Gastrocnemius medialis (tissue), 4 donors: ENCODE measurements at regions not wholly inside any gene's neighbourhood (a gene's known extent, or its start where the extent isn't known, plus 50 kb on each side); places are given as distances from the start of the nearest gene placed in this dataset.

Experiments used
- ATAC-seq, 2 donors: fragments of 150-250 bp; one replicate each; pipeline ENCODE4 v1.9.1; 2016
- DNase-seq, 2 donors: peaks; one replicate each; pipeline ENCODE4 v3.0.0-alpha.2; 2019
- H3K27ac ChIP-seq, 4 donors: fragments of 200-600 bp; sonication (generic); 1 replicate in 1 of 4; 2 replicates in 3 of 4; pipeline ENCODE4 v1.5.1; 2016 to 2018; ENCODE audit warnings: mild to moderate bottlenecking in 2 of 4, moderate library complexity in 1 of 4
- H3K27me3 ChIP-seq, 3 donors: fragments of 200-600 bp; sonication (generic) in 2 of 3; 1 replicate in 1 of 3; 2 replicates in 2 of 3; pipeline versions ENCODE4 v1.5.1 to v1.6.0; 2016 to 2019; ENCODE audit warnings: mild to moderate bottlenecking in 1 of 3, moderate library complexity in 1 of 3
- H3K36me3 ChIP-seq, 2 donors: fragments of 200-600 bp; sonication (generic) in 1 of 2; one replicate each; pipeline ENCODE4 v1.5.1; 2017 to 2018
- H3K4me1 ChIP-seq, 2 donors: fragments of 200-600 bp; sonication (generic) in 1 of 2; one replicate each; pipeline ENCODE4 v1.5.1; 2016 to 2017; ENCODE audit warnings: mild to moderate bottlenecking in 2 of 2
- H3K4me3 ChIP-seq, 4 donors: fragments of 200-600 bp; sonication (generic) in 3 of 4; 1 replicate in 1 of 4; 2 replicates in 3 of 4; pipeline ENCODE4 v1.5.1; 2016 to 2019; ENCODE audit warnings: mild to moderate bottlenecking in 2 of 4
- H3K9me3 ChIP-seq, 3 donors: fragments of 200-600 bp; sonication (generic) in 2 of 3; 1 replicate in 1 of 3; 2 replicates in 2 of 3; pipeline ENCODE4 v1.5.1; 2016 to 2019
- POLR2A ChIP-seq, 2 donors: fragments of 450-650 bp; IDR thresholded peaks; one replicate each; pipeline ENCODE4 v1.6.1; 2017; ENCODE audit warnings: antibody characterized with exemption in 2 of 2, mild to moderate bottlenecking in 2 of 2, moderate library complexity in 2 of 2
- in situ Hi-C, 4 donors: fragments of 200-750 bp; cut with MboI; loops; one replicate each; pipeline versions ENCODE4 v1.15.0 to v1.8.0; 2017; ENCODE audit warnings: low sequenced_read_pairs in 4 of 4
- intact Hi-C: fragments of 100-400 bp; cut with DNase I; formaldehyde crosslinking; loops from one replicate; pipeline ENCODE4 v1.15.1; 2023; ENCODE audit warnings: low total_unique reads
- TF ChIP-seq, protein P1 (sequence below), 5 experiments: fragments of 450-650 bp in 3 of 5; fragments of 200-600 bp in 2 of 5; sonication (generic) in 2 of 5; IDR thresholded peaks in 4 of 5; conservative IDR thresholded peaks in 1 of 5; 1 replicate in 4 of 5; 2 replicates in 1 of 5; pipeline ENCODE4 v1.5.1; 2016 to 2019; ENCODE audit warnings: antibody characterized with exemption in 5 of 5, mild to moderate bottlenecking in 3 of 5, moderate library complexity in 3 of 5

- DNase-seq (no peak), ATAC-seq (no peak)
- H3K4me1 ChIP-seq, result peaks cover 0 to 6% of the 10 kb centered on the region in 2 donors
- in situ Hi-C loops (no loop called here), intact Hi-C loops (no loop called here)
- H3K27me3 ChIP-seq, result no peaks in the 10 kb centered on the region
- H3K27ac ChIP-seq, result peak overlapping the region; percentile 73 to 92 (median 81)
- peaks cover 0 to 6% (median 0%) of the 10 kb centered on the region in 3 donors for H3K9me3 ChIP-seq
- H3K4me3 ChIP-seq, result peak overlapping the region; percentile 54 to 88 (median 74)
- no peaks in the 10 kb centered on the region for H3K36me3 ChIP-seq
- no peak for TF ChIP-seq POLR2A (IDR thresholded peaks at IDR 0.05)
- TF ChIP-seq, protein P1, sequence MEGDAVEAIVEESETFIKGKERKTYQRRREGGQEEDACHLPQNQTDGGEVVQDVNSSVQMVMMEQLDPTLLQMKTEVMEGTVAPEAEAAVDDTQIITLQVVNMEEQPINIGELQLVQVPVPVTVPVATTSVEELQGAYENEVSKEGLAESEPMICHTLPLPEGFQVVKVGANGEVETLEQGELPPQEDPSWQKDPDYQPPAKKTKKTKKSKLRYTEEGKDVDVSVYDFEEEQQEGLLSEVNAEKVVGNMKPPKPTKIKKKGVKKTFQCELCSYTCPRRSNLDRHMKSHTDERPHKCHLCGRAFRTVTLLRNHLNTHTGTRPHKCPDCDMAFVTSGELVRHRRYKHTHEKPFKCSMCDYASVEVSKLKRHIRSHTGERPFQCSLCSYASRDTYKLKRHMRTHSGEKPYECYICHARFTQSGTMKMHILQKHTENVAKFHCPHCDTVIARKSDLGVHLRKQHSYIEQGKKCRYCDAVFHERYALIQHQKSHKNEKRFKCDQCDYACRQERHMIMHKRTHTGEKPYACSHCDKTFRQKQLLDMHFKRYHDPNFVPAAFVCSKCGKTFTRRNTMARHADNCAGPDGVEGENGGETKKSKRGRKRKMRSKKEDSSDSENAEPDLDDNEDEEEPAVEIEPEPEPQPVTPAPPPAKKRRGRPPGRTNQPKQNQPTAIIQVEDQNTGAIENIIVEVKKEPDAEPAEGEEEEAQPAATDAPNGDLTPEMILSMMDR (IDR thresholded peaks at IDR 0.05 in 4 of 5, conservative IDR thresholded peaks at IDR 0.05 in 1 of 5), result no peak
Measured at GRCh38 chr6:27020553-27020880, 227.0 kb upstream of the PRSS16 start.

DNA sequence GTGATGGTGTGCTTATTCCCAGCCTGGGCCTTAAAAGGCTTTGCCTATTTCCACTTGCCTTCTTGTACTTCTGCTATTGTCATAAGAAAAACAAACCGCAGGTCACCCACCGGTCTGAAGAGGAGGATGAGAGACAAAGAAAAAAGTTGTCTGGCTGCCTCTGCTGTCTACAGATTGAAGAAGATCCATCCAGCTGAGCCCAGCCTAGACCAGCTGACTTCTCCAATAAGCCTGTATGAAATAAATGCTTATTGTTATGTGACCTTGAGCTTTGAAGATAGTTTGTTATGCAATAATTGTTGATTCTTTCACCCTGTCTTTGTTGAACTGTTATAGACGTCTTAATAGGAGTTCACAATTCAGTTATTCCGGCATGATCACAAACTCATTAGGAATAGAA, 223.8 kb upstream of the PRSS16 start:
- DNase-seq, result no peak
- Histone ChIP-seq H3K36me3 (no peaks in the 10 kb centered on the region), H3K4me3 (no peak overlapping the region), H3K27ac (no peak overlapping the region), H3K4me1 (peaks cover 0 to 6% of the 10 kb centered on the region in 2 donors), H3K27me3 (no peaks in the 10 kb centered on the region), H3K9me3 (no peaks in the 10 kb centered on the region)
- in situ Hi-C loops (no loop called here), intact Hi-C loops (no loop called here)
- no peak for ATAC-seq
- TF ChIP-seq POLR2A (IDR thresholded peaks at IDR 0.05), result no peak
- TF ChIP-seq, protein P1 (IDR thresholded peaks at IDR 0.05 in 4 of 5, conservative IDR thresholded peaks at IDR 0.05 in 1 of 5), result no peak

- Histone ChIP-seq H3K27me3 (no peaks in the 10 kb centered on the region), H3K36me3 (no peaks in the 10 kb centered on the region), H3K4me1 (no peaks in the 10 kb centered on the region), H3K4me3 (no peak overlapping the region), H3K9me3 (no peaks in the 10 kb centered on the region), H3K27ac (no peak overlapping the region)
- ATAC-seq (no peak), DNase-seq (no peak)
- TF ChIP-seq, protein P1 (IDR thresholded peaks at IDR 0.05 in 4 of 5, conservative IDR thresholded peaks at IDR 0.05 in 1 of 5), result no peak
- TF ChIP-seq POLR2A (IDR thresholded peaks at IDR 0.05), result no peak
- intact Hi-C loops (no loop called here), in situ Hi-C loops (no loop called here)
Measured at GRCh38 chr6:27025351-27025750, 222.2 kb upstream of the PRSS16 start.

DNA sequence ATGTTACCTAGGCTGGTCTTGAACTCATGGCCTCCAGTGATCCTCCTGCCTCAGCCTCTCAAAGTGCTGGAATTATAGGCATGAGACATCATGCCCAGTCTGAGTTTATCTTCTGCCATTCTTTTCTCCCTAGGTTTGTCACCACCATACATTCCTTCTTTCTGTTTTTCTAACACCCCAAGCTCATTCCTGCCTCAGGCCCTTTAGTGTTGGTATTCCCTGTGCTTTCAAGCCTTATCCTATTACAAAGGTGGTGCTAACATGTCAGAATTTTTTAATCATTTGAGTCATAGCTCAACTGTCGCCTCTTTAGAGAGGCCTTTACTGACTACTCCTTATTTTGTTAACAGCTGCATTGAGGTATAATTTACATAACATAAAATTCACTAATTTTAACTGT, 221.1 kb upstream of the PRSS16 start:
- intact Hi-C loops (no loop called here), in situ Hi-C loops (no loop called here)
- TF ChIP-seq, protein P1 (IDR thresholded peaks at IDR 0.05 in 4 of 5, conservative IDR thresholded peaks at IDR 0.05 in 1 of 5), result no peak
- TF ChIP-seq POLR2A (IDR thresholded peaks at IDR 0.05), result no peak
- DNase-seq, result no peak
- Histone ChIP-seq H3K27ac (no peak overlapping the region), H3K36me3 (no peaks in the 10 kb centered on the region), H3K4me1 (no peaks in the 10 kb centered on the region), H3K9me3 (no peaks in the 10 kb centered on the region), H3K27me3 (no peaks in the 10 kb centered on the region), H3K4me3 (no peak overlapping the region)
- ATAC-seq, result no peak

- Histone ChIP-seq H3K27me3 (no peaks in the 10 kb centered on the region), H3K4me3 (no peak overlapping the region), H3K4me1 (no peaks in the 10 kb centered on the region), H3K9me3 (no peaks in the 10 kb centered on the region), H3K36me3 (no peaks in the 10 kb centered on the region), H3K27ac (no peak overlapping the region)
- DNase-seq, result no peak
- in situ Hi-C loops, result no loop called here
- ATAC-seq, result no peak
- TF ChIP-seq, protein P1 (IDR thresholded peaks at IDR 0.05 in 4 of 5, conservative IDR thresholded peaks at IDR 0.05 in 1 of 5), result no peak
- no peak for TF ChIP-seq POLR2A (IDR thresholded peaks at IDR 0.05)
- intact Hi-C loops, result no loop called here
Measured at GRCh38 chr6:27031302-27031701, 216.2 kb upstream of the PRSS16 start.
